Loucy (cell line): ENCODE measurements at regions not wholly inside any gene's neighbourhood (a gene's known extent, or its start where the extent isn't known, plus 50 kb on each side); places are given as distances from the start of the nearest gene placed in this dataset.
"Not testable (repeated sequence)": the region's sequence is repeated elsewhere in the genome, so short reads cannot be mapped to it uniquely, and the experiment has no call there.

Experiments
- CTCF ChIP-seq: fragments of 200-600 bp; sonication (generic); conservative IDR thresholded peaks from 2 replicates; pipeline ENCODE4 v1.5.1; 2014; ENCODE audit warnings: mild to moderate bottlenecking, antibody characterized with exemption, low read length
- EZH2phosphoT487 ChIP-seq: fragments of 200-600 bp; IDR thresholded peaks from 2 replicates; pipeline ENCODE4 v1.6.1; 2018; ENCODE audit warnings: antibody characterized with exemption, mild to moderate bottlenecking, moderate library complexity, borderline replicate concordance

GRCh38 chr1:166316306-166316705, 149.5 kb upstream of the FAM78B start:
- TF ChIP-seq CTCF, EZH2phosphoT487: not testable (repeated sequence)
